Mucosa of stomach (tissue), 1 donor: ENCODE measurements at regions not wholly inside any gene's neighbourhood (a gene's known extent, or its start where the extent isn't known, plus 50 kb on each side); places are given as distances from the start of the nearest gene placed in this dataset.

Experiments
- H3K27me3 ChIP-seq: one replicate; pipeline ENCODE4 v1.7.0; 2013; ENCODE audit warnings: mild to moderate bottlenecking, low read length; ENCODE audit not compliant: control insufficient read depth, insufficient read depth
- H3K36me3 ChIP-seq: one replicate; pipeline ENCODE4 v1.7.0; 2013; ENCODE audit warnings: low read length; ENCODE audit not compliant: control insufficient read depth, insufficient read depth
- H3K4me1 ChIP-seq: one replicate; pipeline ENCODE4 v1.7.0; 2013; ENCODE audit warnings: mild to moderate bottlenecking, low read length; ENCODE audit not compliant: control insufficient read depth, insufficient read depth
- H3K4me3 ChIP-seq: one replicate; pipeline ENCODE4 v1.7.0; 2013; ENCODE audit warnings: low read length
- H3K9ac ChIP-seq: one replicate; pipeline ENCODE4 v1.7.0; 2013; ENCODE audit warnings: mild to moderate bottlenecking, low read length, moderate library complexity
- H3K9me3 ChIP-seq: one replicate; pipeline ENCODE4 v1.7.0; 2013; ENCODE audit warnings: mild to moderate bottlenecking, low read length, moderate library complexity; ENCODE audit not compliant: control insufficient read depth
- donor health status: Pancreatic carcinoma.

DNA sequence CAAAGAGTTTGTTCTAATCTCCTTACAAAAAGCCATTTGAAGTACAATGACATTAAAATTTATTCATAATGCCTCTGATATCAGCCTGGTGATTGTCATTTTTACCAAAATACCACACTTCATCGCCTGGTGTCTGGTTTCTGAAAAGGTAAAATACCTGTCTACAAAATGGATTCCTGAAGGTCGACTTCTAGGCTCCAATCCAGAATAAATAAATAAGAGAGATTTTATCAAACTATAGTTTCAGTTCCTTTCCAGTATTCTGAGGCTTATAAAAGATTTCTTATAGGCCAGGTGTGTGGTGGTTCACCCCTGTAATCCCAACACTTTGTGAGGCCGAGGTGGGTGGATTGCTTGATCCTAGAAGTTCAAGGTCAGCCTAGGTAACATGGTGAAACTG is 340.7 kb downstream of the SLC16A7 start:
- H3K27me3 ChIP-seq: no peaks in the 10 kb centered on the region
- no peaks in the 10 kb centered on the region for H3K9me3 ChIP-seq
- no peaks in the 10 kb centered on the region for H3K36me3 ChIP-seq
- H3K4me1 ChIP-seq: no peaks in the 10 kb centered on the region
- no peak overlapping the region for H3K9ac ChIP-seq
- no peak overlapping the region for H3K4me3 ChIP-seq

DNA sequence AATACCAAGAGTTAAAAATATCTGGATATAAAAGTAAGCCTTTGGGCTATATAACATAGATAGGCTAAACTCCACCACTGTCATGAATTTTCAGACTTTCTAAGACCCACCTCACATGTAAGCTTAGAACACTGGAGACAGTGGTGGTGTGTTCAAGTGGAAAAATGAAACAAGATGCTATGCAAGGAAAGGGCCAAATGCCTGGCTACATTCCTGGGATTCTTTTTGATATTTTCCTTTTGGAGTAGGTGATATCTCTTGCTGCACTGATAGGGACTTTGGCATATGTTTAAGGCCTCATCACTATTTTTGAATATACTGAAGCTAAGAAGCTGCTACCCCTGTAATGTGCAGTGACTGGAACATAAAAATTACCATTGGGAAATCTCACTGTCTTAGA is 341.3 kb downstream of the SLC16A7 start:
- H3K9ac ChIP-seq: no peak overlapping the region
- no peaks in the 10 kb centered on the region for H3K27me3 ChIP-seq
- H3K36me3 ChIP-seq: no peaks in the 10 kb centered on the region
- H3K9me3 ChIP-seq: no peaks in the 10 kb centered on the region
- H3K4me1 ChIP-seq: no peaks in the 10 kb centered on the region
- no peak overlapping the region for H3K4me3 ChIP-seq

DNA sequence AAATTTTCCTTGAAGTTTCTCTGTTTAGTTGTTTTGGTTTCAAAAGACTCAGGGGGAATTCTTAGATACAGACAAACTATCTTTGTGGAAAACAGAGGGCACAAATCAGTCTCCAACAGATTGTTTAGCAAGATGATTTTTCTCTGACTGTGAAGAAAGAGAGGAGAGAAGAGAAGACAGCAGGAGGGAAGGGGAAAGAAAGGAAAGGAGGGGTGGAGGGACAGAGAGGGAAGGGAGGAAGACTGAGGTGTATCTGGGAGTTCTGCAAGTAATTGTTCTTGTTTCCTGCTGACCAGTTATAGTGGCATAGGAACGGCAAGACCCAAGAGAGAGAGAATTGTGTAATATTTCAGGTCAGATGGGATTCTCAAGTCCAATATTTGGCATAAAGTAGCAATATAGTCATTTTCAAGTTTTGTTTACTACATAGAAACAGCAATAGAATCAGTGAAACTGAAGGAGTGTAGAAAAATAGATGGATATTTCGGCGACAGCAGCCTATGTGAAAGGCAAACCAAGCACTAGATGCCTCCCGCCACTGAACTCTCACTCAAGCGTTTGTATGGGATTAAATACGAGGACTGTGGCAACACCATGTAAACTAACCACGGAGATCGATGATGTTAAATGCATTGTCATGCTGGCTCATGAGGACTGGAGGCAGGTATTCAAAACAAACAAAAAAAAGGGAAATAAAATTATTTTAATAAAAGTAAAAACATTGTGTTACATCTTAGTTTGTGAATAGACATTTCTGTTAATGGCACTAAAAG is 342.5 kb downstream of the SLC16A7 start:
- Histone ChIP-seq H3K27me3 (no peaks in the 10 kb centered on the region), H3K4me1 (no peaks in the 10 kb centered on the region), H3K36me3 (no peaks in the 10 kb centered on the region), H3K9ac (no peak overlapping the region), H3K4me3 (no peak overlapping the region), H3K9me3 (no peaks in the 10 kb centered on the region)

DNA sequence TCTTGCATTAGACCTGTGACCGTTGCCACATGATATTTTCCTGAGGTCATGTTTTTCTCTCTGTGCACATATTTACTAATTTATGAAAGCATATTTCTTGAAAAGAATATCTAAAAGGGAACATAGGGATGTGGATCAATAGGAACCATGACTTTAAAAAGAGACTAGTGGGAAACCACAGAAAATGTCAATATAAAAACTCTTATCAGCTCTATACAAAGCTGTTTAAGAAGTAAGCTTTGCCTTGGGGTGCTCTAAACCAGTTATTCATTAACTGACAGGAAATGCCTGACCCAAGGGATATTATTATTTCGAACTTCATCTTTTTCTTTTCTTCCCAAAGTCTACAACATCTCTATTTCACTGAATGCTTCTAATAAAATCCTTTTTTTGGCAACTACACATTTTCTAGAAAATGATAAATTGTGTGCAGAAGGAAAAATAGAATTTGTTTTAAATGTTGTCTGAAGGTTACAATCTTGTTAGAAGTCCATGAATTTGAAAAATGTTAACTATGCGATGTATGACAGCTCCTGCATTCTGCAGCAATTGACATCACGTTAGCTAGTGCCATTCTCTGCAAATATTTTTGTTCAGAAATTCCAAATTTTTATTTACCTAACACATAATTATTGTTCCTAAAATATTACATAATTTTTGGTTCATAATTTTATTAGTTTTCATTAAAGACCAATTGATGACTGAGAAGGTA is 345.0 kb downstream of the SLC16A7 start:
- Histone ChIP-seq H3K27me3 (no peaks in the 10 kb centered on the region), H3K4me3 (no peak overlapping the region), H3K9ac (no peak overlapping the region), H3K9me3 (no peaks in the 10 kb centered on the region), H3K4me1 (no peaks in the 10 kb centered on the region), H3K36me3 (no peaks in the 10 kb centered on the region)

DNA sequence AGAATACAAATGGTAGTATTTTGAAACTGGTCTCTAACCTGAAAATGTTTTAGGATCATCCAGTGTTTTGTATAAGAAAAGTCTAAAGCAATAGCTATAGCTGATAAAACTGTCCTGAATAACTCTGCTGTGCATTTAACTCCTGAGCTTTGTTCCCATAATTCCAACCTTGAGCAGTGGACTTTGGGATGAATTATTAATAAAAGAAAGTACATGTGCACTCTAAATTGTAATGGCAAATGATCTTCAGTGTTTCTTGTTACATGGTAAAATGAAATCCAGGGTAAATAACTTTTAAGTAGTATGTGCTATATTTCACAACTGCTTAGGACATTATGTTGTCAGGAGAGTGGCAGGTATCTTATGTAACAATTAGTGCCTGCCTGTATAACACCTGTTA is 345.6 kb downstream of the SLC16A7 start:
- H3K9ac ChIP-seq: no peak overlapping the region
- H3K36me3 ChIP-seq: no peaks in the 10 kb centered on the region
- H3K4me1 ChIP-seq: no peaks in the 10 kb centered on the region
- no peaks in the 10 kb centered on the region for H3K27me3 ChIP-seq
- no peaks in the 10 kb centered on the region for H3K9me3 ChIP-seq
- H3K4me3 ChIP-seq: no peak overlapping the region

DNA sequence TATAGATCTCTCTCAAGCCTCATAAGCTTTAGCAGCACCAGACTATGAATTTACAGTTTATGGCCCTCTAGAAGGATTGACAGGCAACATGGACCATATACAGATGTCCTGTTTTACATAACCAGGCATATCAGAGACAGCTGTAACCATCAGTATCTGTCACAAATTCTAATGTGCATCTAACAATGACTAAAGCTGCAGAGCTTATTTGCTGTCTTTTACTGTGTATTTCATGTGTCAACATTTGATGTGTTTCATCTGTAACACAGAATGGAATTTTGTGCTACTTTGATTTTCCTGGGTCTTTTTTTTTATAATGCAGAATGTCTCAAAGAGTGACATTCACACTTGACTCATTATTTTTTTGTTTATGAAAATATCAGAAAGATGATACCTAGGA is 348.3 kb downstream of the SLC16A7 start:
- H3K27me3 ChIP-seq: no peaks in the 10 kb centered on the region
- no peak overlapping the region for H3K9ac ChIP-seq
- no peaks in the 10 kb centered on the region for H3K36me3 ChIP-seq
- no peaks in the 10 kb centered on the region for H3K4me1 ChIP-seq
- no peaks in the 10 kb centered on the region for H3K9me3 ChIP-seq
- no peak overlapping the region for H3K4me3 ChIP-seq

DNA sequence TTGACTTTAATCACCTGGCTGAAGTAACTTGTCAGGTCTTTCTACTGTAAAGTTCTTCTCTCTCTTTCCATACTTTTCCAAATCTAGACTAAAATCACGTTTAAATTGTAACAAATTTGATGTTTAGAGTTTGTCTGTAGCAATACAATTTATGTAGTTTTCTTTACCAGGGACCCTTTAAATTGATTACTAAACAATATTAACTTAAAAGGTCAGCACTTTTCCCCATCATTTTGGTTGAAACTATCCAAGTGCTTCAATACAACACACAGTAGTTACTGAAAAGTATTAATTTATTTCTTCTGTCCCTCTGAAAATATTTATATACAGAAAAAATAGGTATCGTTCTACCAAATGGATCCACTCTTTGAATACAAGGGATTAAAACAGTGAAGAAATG is 350.8 kb downstream of the SLC16A7 start:
- no peaks in the 10 kb centered on the region for H3K9me3 ChIP-seq
- no peak overlapping the region for H3K4me3 ChIP-seq
- no peaks in the 10 kb centered on the region for H3K27me3 ChIP-seq
- H3K36me3 ChIP-seq: no peaks in the 10 kb centered on the region
- H3K9ac ChIP-seq: no peak overlapping the region
- H3K4me1 ChIP-seq: no peaks in the 10 kb centered on the region

DNA sequence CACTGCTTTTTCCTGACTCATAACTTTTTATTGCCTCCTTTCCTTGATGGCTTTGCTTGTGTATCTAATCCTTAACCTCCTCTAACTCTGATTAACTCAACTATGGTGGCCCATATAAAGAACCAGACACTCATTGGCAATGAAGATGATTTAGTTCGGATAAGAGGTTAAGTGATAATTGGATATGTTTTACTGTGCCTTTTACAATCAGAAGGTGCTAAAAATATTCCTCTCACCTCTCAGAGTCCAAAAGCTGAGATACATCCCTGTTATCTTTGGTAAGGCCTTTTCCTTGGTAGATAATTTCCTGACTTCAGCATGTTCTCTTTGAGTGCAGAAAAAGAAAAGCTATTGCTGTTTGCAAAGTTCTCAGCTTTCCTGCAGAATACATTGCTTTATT is 367.7 kb downstream of the SLC16A7 start:
- H3K4me3 ChIP-seq: no peak overlapping the region
- H3K36me3 ChIP-seq: no peaks in the 10 kb centered on the region
- H3K9me3 ChIP-seq: no peaks in the 10 kb centered on the region
- no peak overlapping the region for H3K9ac ChIP-seq
- H3K4me1 ChIP-seq: no peaks in the 10 kb centered on the region
- no peaks in the 10 kb centered on the region for H3K27me3 ChIP-seq

DNA sequence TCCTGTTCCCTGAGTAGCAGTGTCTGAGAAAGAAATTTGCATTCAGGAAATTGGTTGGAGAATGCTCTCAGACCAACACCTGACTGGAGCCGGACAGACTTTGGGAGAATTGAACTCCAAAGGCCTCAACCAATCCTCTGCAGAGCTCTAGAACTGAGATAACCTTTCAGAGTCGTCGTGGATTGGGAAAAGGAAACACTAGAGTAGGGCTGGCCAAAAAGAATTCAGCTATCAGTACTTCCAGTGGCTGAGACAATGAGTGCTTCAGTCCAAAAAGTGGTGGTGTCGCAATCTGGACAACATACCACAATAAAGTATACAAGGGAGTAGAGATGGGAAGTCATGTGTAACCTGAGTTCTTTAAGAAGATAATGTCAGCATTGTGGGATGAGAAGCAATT is 377.1 kb downstream of the SLC16A7 start:
- Histone ChIP-seq H3K9ac (no peak overlapping the region), H3K27me3 (no peaks in the 10 kb centered on the region), H3K9me3 (no peaks in the 10 kb centered on the region), H3K36me3 (no peaks in the 10 kb centered on the region), H3K4me1 (no peaks in the 10 kb centered on the region), H3K4me3 (no peak overlapping the region)

DNA sequence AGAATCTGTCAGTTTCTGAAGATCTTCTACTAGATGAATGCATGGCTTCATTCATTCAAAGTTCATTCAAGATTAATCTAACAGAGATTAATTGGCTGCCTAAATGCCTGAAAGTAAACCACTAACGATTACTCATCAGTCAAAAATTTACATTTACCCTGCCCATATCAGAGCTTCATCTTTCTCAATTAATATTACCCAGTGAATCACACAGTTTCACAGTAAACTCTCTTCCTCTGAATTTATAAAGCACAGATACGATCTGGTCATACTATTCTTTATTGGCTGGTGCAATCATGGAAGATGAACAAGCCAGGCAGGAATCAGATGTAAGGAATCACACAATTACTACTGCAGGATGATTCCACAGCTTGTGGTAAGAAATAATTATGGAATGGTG is 377.7 kb downstream of the SLC16A7 start:
- no peaks in the 10 kb centered on the region for H3K4me1 ChIP-seq
- H3K4me3 ChIP-seq: no peak overlapping the region
- H3K9ac ChIP-seq: no peak overlapping the region
- H3K9me3 ChIP-seq: no peaks in the 10 kb centered on the region
- no peaks in the 10 kb centered on the region for H3K27me3 ChIP-seq
- H3K36me3 ChIP-seq: no peaks in the 10 kb centered on the region

DNA sequence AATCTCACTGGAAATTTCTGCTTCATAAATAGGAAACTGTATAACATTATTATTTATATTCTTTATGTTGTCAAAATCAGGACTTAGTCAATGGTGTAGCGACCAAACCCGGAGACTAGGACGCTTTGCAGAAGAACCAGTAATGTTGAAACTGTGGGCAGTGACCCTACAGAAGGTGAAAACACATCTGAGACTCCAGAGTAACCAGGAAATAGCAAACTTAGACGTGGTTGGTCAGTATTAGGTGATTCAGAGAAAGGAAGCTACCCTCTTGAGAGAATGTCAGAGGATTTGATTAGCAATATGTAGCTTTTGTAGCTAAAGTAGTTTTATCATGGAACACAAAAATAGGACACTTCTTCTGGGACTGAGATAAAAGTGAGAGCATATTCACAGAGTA is 381.9 kb downstream of the SLC16A7 start:
- Histone ChIP-seq H3K9ac (no peak overlapping the region), H3K9me3 (no peaks in the 10 kb centered on the region), H3K4me1 (no peaks in the 10 kb centered on the region), H3K27me3 (no peaks in the 10 kb centered on the region), H3K36me3 (no peaks in the 10 kb centered on the region), H3K4me3 (no peak overlapping the region)

DNA sequence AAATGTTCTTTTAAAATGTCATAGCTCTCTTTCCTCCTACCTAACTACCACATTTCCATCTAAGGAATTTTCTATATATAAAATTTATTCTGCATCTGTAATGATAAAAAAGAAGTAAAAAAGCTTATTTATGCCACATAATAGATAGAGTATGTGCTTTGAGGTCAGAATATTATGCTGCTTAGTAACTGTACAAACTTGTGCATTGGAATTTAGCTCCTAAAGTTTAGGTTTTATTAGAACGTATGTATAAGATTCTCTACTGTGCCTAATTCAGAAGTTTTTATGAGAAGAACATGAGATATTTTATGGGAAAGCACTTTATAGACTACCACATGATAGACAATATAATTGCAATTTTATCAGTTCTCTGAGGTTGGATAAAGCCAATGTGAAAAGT is 384.6 kb downstream of the SLC16A7 start:
- Histone ChIP-seq H3K4me1 (no peaks in the 10 kb centered on the region), H3K9me3 (no peaks in the 10 kb centered on the region), H3K4me3 (no peak overlapping the region), H3K27me3 (no peaks in the 10 kb centered on the region), H3K36me3 (no peaks in the 10 kb centered on the region), H3K9ac (no peak overlapping the region)
